WI38 (cell line): ENCODE measurements at regions not wholly inside any gene's neighbourhood (a gene's known extent, or its start where the extent isn't known, plus 50 kb on each side); places are given as distances from the start of the nearest gene placed in this dataset.

ENCODE experiments used
- H3K4me3 ChIP-seq: 2 replicates; pipeline ENCODE4 v1.5.1; 2011; ENCODE audit warnings: low read depth, mild to moderate bottlenecking, control low read depth, low read length
- TF ChIP-seq, protein P1 (sequence below): IDR thresholded peaks from 2 replicates; pipeline ENCODE4 v1.5.1; 2012; ENCODE audit warnings: low read depth, mild to moderate bottlenecking, control low read depth, low read length

DNA sequence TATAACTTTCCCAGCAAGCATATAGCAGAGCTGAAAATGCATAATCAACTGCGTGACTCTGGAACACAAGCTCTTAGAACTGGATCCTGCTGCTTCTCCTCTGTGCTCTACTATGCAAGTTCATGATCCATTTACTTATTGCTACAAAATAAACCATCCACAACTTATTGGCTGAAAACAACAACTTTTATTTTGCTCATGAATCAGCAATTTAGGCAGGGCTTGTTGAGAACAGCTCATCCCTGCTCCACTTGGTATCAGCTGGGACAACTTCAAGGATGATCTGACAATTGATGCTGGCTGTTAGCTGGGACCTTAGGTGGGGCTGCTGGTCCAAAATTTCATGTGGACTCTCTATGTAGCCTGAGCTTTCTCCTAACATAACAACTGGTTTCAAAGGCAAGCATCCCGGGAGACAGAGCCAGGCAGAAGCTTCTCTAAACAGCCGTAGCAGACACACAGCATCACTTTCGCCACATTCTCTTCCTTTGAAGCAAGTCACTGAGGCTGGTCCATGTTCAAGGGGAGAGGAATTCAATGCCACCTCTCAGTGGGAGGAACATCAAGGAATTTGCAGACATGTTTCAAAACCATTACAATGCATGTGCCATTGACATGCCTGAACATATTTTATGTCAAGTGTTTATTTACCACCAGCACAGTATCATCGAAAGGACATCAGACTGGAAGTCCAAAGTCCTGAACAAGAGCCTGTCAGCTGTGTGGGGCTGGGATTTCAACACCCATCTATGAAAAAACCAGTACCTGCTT is 153.1 kb upstream of the PKDCC start:
- TF ChIP-seq, protein P1, sequence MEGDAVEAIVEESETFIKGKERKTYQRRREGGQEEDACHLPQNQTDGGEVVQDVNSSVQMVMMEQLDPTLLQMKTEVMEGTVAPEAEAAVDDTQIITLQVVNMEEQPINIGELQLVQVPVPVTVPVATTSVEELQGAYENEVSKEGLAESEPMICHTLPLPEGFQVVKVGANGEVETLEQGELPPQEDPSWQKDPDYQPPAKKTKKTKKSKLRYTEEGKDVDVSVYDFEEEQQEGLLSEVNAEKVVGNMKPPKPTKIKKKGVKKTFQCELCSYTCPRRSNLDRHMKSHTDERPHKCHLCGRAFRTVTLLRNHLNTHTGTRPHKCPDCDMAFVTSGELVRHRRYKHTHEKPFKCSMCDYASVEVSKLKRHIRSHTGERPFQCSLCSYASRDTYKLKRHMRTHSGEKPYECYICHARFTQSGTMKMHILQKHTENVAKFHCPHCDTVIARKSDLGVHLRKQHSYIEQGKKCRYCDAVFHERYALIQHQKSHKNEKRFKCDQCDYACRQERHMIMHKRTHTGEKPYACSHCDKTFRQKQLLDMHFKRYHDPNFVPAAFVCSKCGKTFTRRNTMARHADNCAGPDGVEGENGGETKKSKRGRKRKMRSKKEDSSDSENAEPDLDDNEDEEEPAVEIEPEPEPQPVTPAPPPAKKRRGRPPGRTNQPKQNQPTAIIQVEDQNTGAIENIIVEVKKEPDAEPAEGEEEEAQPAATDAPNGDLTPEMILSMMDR: no peak
- H3K4me3 ChIP-seq: no peak overlapping the region

DNA sequence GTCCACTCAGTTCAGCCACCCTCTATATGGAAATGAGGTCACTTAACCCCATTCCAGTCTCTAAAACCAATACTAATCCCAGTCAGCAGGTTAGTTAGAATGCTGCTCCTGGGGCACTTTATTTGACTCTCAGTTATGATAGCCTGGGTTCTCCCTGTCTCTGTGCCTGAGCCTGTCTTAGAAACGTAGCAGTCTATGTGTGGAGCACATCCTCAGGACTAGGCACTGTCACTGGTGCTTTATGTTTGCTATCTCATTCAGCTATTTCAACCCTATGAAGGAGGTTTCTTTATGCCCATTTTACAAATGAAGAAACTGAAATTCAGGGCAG is 152.5 kb upstream of the PKDCC start:
- H3K4me3 ChIP-seq: no peak overlapping the region
- TF ChIP-seq, protein P1: no peak

DNA sequence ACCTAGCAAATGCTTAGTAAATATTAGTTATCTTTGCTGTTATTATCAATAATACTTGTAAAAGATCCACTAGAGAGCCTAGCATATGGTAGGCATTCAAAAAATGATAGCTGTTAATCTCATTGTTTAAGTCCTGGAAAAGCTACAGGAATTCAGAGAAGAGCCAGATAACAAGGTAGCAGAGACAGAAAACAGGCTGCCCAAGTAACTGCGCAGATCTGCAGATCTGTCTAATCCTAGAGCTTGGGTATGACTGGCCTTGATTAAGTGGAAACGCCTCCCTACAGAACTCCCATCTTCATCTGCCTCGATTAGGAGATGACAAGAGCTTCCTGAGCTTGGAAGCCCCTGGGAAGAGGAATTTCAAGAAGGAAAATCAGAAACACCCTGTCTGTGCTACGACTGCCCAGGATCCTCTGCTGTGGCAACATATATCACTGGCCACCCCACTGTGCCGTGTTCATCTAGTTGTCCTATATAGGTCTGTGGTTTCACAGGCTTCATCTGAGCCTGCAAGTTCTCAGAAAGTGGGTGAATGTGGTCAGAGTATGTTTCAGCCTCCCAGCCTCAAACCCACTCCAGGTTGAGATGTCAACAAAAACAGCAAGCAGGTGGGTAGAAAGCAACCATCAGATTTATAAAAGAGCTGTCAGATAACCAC is 151.5 kb upstream of the PKDCC start:
- H3K4me3 ChIP-seq: no peak overlapping the region
- TF ChIP-seq, protein P1: no peak

DNA sequence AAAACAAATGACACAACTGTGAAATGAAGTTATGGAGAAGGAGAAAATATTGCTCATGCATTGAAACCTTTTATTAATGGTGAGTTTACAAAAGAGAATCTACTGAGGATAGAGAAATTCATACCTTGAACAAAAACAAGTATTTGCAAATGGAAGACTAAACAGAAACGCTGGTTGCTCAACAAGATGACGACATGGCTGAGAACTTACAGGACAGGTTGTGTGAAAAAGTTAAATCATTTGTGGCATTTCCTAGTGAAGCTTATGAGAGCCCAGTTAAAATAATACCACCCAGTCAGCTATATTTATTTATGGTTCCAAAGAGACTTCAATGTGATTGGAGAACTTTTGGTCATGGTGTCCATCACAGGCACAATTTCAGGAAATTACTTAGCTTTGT is 148.6 kb upstream of the PKDCC start:
- no peak overlapping the region for H3K4me3 ChIP-seq
- TF ChIP-seq, protein P1: no peak

DNA sequence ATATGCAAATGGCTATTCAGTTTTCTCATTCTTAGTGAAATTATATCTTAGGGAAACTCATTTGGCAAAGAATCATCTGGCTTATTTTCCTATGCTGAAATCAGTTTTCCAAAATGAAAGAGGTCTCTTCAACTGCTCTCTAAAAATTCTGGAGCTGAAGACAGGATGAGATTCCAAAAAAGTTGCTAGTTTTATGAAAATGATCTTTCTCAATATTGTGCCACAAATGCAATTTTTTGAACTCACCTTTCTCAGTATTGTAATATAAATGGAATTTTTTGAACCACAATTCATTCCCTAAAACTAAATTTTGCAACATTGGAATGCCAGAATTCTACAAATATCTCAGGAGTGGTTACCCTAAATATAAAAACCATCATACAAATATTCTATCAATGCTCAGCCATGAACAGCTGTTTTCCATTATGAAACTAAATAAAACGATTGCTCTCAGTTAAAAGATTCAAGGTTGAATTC is 147.7 kb upstream of the PKDCC start:
- TF ChIP-seq, protein P1: no peak
- H3K4me3 ChIP-seq: no peak overlapping the region

DNA sequence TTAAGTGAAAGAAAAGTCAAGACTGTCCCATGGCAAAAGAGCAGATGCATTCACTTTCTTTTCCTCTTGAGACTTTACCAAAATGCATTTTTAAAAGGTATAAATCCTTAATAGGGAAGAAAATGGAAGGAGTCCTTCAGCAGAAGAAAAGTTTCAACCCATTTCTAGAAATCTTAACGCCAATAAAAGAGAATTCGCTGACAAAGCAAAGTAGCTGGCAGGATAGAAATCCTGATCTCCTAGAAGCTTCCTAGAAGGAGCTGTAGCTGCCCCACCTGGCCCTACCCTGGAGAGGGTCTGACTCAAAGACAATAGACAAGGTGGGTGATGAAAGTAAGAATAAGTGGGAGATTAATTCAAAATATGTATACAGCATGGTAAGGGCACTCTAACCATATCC is 144.9 kb upstream of the PKDCC start:
- TF ChIP-seq, protein P1: no peak
- no peak overlapping the region for H3K4me3 ChIP-seq

DNA sequence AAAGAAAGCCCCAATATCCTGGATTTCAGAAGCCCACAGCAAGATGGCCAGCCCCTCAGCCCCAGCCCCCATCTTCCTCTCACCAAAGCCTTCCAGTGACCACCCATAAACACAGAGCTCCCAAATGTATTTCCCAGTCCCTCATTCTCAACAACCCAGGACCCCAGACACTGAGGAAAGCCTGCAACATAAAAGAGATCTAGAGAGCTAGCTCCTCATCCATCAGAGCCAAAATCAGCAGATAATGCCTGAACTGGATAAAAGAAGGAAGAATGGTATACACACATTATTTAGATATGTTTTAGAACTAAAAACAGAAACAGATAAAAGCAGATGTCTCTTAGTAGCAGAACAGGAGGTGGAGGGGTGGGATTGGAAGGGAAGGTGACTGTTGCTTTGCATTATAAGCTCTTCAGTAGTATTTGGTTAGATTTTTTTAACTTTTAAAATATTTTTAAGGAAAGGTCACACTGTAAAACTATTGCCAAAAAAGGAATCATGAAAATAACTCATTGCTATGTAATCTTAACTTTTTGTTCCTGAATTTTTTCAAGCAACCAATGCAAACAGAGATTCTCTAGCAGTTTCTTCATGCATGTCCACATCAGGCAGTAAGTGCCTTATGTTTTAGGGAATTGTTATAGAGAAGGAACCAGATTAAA is 144.2 kb upstream of the PKDCC start:
- no peak overlapping the region for H3K4me3 ChIP-seq
- TF ChIP-seq, protein P1: no peak
